ENCODE measurements at regions not wholly inside any gene's neighbourhood (a gene's known extent, or its start where the extent isn't known, plus 50 kb on each side); places are given as distances from the start of the nearest gene placed in this dataset.

GRCh38 chr4:96763546-96763945 lies 923.7 kb downstream of the PDHA2 start:
- H3K9me3 ChIP-seq (ENCODE audit: control insufficient read depth, low read depth, low read length) = peaks cover 4% of the 10 kb centered on the region
- H3K9ac ChIP-seq (ENCODE audit: low read length) = no peak overlapping the region
- no peak overlapping the region for H3K4me3 ChIP-seq (ENCODE audit: low read length)
- H3K27me3 ChIP-seq (ENCODE audit: control insufficient read depth, insufficient read depth, low read length) = no peaks in the 10 kb centered on the region
- H3K36me3 ChIP-seq (ENCODE audit: control insufficient read depth, low read depth, low read length) = no peaks in the 10 kb centered on the region
- H3K4me1 ChIP-seq (ENCODE audit: control insufficient read depth, low read depth, low read length) = no peaks in the 10 kb centered on the region
- H3K27ac ChIP-seq (ENCODE audit: low read length) = no peak overlapping the region

GRCh38 chr4:96766359-96766758 lies 926.5 kb downstream of the PDHA2 start:
- Histone ChIP-seq H3K9me3 (ENCODE audit: control insufficient read depth, low read depth, low read length) (peaks cover 4% of the 10 kb centered on the region), H3K27ac (ENCODE audit: low read length) (no peak overlapping the region), H3K9ac (ENCODE audit: low read length) (no peak overlapping the region), H3K4me3 (ENCODE audit: low read length) (no peak overlapping the region), H3K36me3 (ENCODE audit: control insufficient read depth, low read depth, low read length) (no peaks in the 10 kb centered on the region), H3K4me1 (ENCODE audit: control insufficient read depth, low read depth, low read length) (peaks cover 3% of the 10 kb centered on the region), H3K27me3 (ENCODE audit: control insufficient read depth, insufficient read depth, low read length) (no peaks in the 10 kb centered on the region)

GRCh38 chr4:96767815-96768480 lies 928.1 kb downstream of the PDHA2 start:
- H3K4me3 ChIP-seq (ENCODE audit: low read length) = no peak overlapping the region
- H3K4me1 ChIP-seq (ENCODE audit: control insufficient read depth, low read depth, low read length) = peaks cover 3% of the 10 kb centered on the region
- no peak overlapping the region for H3K9ac ChIP-seq (ENCODE audit: low read length)
- H3K9me3 ChIP-seq (ENCODE audit: control insufficient read depth, low read depth, low read length) = no peaks in the 10 kb centered on the region
- no peaks in the 10 kb centered on the region for H3K27me3 ChIP-seq (ENCODE audit: control insufficient read depth, insufficient read depth, low read length)
- H3K36me3 ChIP-seq (ENCODE audit: control insufficient read depth, low read depth, low read length) = no peaks in the 10 kb centered on the region
- no peak overlapping the region for H3K27ac ChIP-seq (ENCODE audit: low read length)

- H3K9ac ChIP-seq (ENCODE audit: low read length) = no peak overlapping the region
- no peak overlapping the region for H3K4me3 ChIP-seq (ENCODE audit: low read length)
- no peaks in the 10 kb centered on the region for H3K36me3 ChIP-seq (ENCODE audit: control insufficient read depth, low read depth, low read length)
- H3K27ac ChIP-seq (ENCODE audit: low read length) = no peak overlapping the region
- no peaks in the 10 kb centered on the region for H3K27me3 ChIP-seq (ENCODE audit: control insufficient read depth, insufficient read depth, low read length)
- no peaks in the 10 kb centered on the region for H3K9me3 ChIP-seq (ENCODE audit: control insufficient read depth, low read depth, low read length)
- no peaks in the 10 kb centered on the region for H3K4me1 ChIP-seq (ENCODE audit: control insufficient read depth, low read depth, low read length)
These were observed 935.6 kb downstream of the PDHA2 start for GRCh38 chr4:96775501-96775900.

- Histone ChIP-seq H3K4me3 (ENCODE audit: low read length) (no peak overlapping the region), H3K9ac (ENCODE audit: low read length) (no peak overlapping the region), H3K9me3 (ENCODE audit: control insufficient read depth, low read depth, low read length) (no peaks in the 10 kb centered on the region), H3K4me1 (ENCODE audit: control insufficient read depth, low read depth, low read length) (no peaks in the 10 kb centered on the region), H3K27me3 (ENCODE audit: control insufficient read depth, insufficient read depth, low read length) (no peaks in the 10 kb centered on the region), H3K27ac (ENCODE audit: low read length) (no peak overlapping the region), H3K36me3 (ENCODE audit: control insufficient read depth, low read depth, low read length) (no peaks in the 10 kb centered on the region)
These were observed 937.1 kb downstream of the PDHA2 start for GRCh38 chr4:96776920-96777527.

- H3K27ac ChIP-seq (ENCODE audit: low read length) = no peak overlapping the region
- no peaks in the 10 kb centered on the region for H3K4me1 ChIP-seq (ENCODE audit: control insufficient read depth, low read depth, low read length)
- H3K36me3 ChIP-seq (ENCODE audit: control insufficient read depth, low read depth, low read length) = no peaks in the 10 kb centered on the region
- no peaks in the 10 kb centered on the region for H3K27me3 ChIP-seq (ENCODE audit: control insufficient read depth, insufficient read depth, low read length)
- H3K9ac ChIP-seq (ENCODE audit: low read length) = no peak overlapping the region
- H3K9me3 ChIP-seq (ENCODE audit: control insufficient read depth, low read depth, low read length) = no peaks in the 10 kb centered on the region
- H3K4me3 ChIP-seq (ENCODE audit: low read length) = no peak overlapping the region
These were observed 944.4 kb downstream of the PDHA2 start for GRCh38 chr4:96784336-96784735.

- H3K9ac ChIP-seq (ENCODE audit: low read length) = no peak overlapping the region
- H3K36me3 ChIP-seq (ENCODE audit: control insufficient read depth, low read depth, low read length) = no peaks in the 10 kb centered on the region
- no peak overlapping the region for H3K27ac ChIP-seq (ENCODE audit: low read length)
- no peak overlapping the region for H3K4me3 ChIP-seq (ENCODE audit: low read length)
- H3K27me3 ChIP-seq (ENCODE audit: control insufficient read depth, insufficient read depth, low read length) = no peaks in the 10 kb centered on the region
- no peaks in the 10 kb centered on the region for H3K9me3 ChIP-seq (ENCODE audit: control insufficient read depth, low read depth, low read length)
- no peaks in the 10 kb centered on the region for H3K4me1 ChIP-seq (ENCODE audit: control insufficient read depth, low read depth, low read length)
These were observed 946.4 kb downstream of the PDHA2 start for GRCh38 chr4:96786306-96786705.

- H3K36me3 ChIP-seq (ENCODE audit: control insufficient read depth, low read depth, low read length) = no peaks in the 10 kb centered on the region
- H3K9ac ChIP-seq (ENCODE audit: low read length) = no peak overlapping the region
- H3K9me3 ChIP-seq (ENCODE audit: control insufficient read depth, low read depth, low read length) = no peaks in the 10 kb centered on the region
- H3K4me1 ChIP-seq (ENCODE audit: control insufficient read depth, low read depth, low read length) = no peaks in the 10 kb centered on the region
- no peak overlapping the region for H3K4me3 ChIP-seq (ENCODE audit: low read length)
- no peaks in the 10 kb centered on the region for H3K27me3 ChIP-seq (ENCODE audit: control insufficient read depth, insufficient read depth, low read length)
- H3K27ac ChIP-seq (ENCODE audit: low read length) = no peak overlapping the region
These were observed 947.9 kb downstream of the PDHA2 start for GRCh38 chr4:96787766-96788165.

GRCh38 chr4:96809563-96809962 lies 969.7 kb downstream of the PDHA2 start:
- H3K27ac ChIP-seq (ENCODE audit: low read length) = no peak overlapping the region
- no peak overlapping the region for H3K4me3 ChIP-seq (ENCODE audit: low read length)
- no peaks in the 10 kb centered on the region for H3K27me3 ChIP-seq (ENCODE audit: control insufficient read depth, insufficient read depth, low read length)
- H3K9ac ChIP-seq (ENCODE audit: low read length) = no peak overlapping the region
- no peaks in the 10 kb centered on the region for H3K9me3 ChIP-seq (ENCODE audit: control insufficient read depth, low read depth, low read length)
- H3K4me1 ChIP-seq (ENCODE audit: control insufficient read depth, low read depth, low read length) = no peaks in the 10 kb centered on the region
- H3K36me3 ChIP-seq (ENCODE audit: control insufficient read depth, low read depth, low read length) = no peaks in the 10 kb centered on the region

- H3K4me1 ChIP-seq (ENCODE audit: control insufficient read depth, low read depth, low read length) = no peaks in the 10 kb centered on the region
- no peak overlapping the region for H3K27ac ChIP-seq (ENCODE audit: low read length)
- no peak overlapping the region for H3K4me3 ChIP-seq (ENCODE audit: low read length)
- no peaks in the 10 kb centered on the region for H3K27me3 ChIP-seq (ENCODE audit: control insufficient read depth, insufficient read depth, low read length)
- no peaks in the 10 kb centered on the region for H3K9me3 ChIP-seq (ENCODE audit: control insufficient read depth, low read depth, low read length)
- no peak overlapping the region for H3K9ac ChIP-seq (ENCODE audit: low read length)
- no peaks in the 10 kb centered on the region for H3K36me3 ChIP-seq (ENCODE audit: control insufficient read depth, low read depth, low read length)
These were observed 987.2 kb downstream of the PDHA2 start for GRCh38 chr4:96827086-96827485.

GRCh38 chr4:96833831-96834230 lies 993.9 kb downstream of the PDHA2 start:
- H3K9me3 ChIP-seq (ENCODE audit: control insufficient read depth, low read depth, low read length) = no peaks in the 10 kb centered on the region
- H3K36me3 ChIP-seq (ENCODE audit: control insufficient read depth, low read depth, low read length) = no peaks in the 10 kb centered on the region
- no peak overlapping the region for H3K27ac ChIP-seq (ENCODE audit: low read length)
- H3K27me3 ChIP-seq (ENCODE audit: control insufficient read depth, insufficient read depth, low read length) = no peaks in the 10 kb centered on the region
- H3K4me3 ChIP-seq (ENCODE audit: low read length) = no peak overlapping the region
- H3K4me1 ChIP-seq (ENCODE audit: control insufficient read depth, low read depth, low read length) = no peaks in the 10 kb centered on the region
- H3K9ac ChIP-seq (ENCODE audit: low read length) = no peak overlapping the region

GRCh38 chr4:96835991-96836390 lies 996.1 kb downstream of the PDHA2 start:
- Histone ChIP-seq H3K9me3 (ENCODE audit: control insufficient read depth, low read depth, low read length) (no peaks in the 10 kb centered on the region), H3K36me3 (ENCODE audit: control insufficient read depth, low read depth, low read length) (no peaks in the 10 kb centered on the region), H3K4me3 (ENCODE audit: low read length) (no peak overlapping the region), H3K27ac (ENCODE audit: low read length) (no peak overlapping the region), H3K9ac (ENCODE audit: low read length) (no peak overlapping the region), H3K27me3 (ENCODE audit: control insufficient read depth, insufficient read depth, low read length) (no peaks in the 10 kb centered on the region), H3K4me1 (ENCODE audit: control insufficient read depth, low read depth, low read length) (no peaks in the 10 kb centered on the region)

All from iPS-18a (cell line).